ENCODE measurements at regions not wholly inside any gene's neighbourhood (a gene's known extent, or its start where the extent isn't known, plus 50 kb on each side); places are given as distances from the start of the nearest gene placed in this dataset.

- TF ChIP-seq, protein P1, sequence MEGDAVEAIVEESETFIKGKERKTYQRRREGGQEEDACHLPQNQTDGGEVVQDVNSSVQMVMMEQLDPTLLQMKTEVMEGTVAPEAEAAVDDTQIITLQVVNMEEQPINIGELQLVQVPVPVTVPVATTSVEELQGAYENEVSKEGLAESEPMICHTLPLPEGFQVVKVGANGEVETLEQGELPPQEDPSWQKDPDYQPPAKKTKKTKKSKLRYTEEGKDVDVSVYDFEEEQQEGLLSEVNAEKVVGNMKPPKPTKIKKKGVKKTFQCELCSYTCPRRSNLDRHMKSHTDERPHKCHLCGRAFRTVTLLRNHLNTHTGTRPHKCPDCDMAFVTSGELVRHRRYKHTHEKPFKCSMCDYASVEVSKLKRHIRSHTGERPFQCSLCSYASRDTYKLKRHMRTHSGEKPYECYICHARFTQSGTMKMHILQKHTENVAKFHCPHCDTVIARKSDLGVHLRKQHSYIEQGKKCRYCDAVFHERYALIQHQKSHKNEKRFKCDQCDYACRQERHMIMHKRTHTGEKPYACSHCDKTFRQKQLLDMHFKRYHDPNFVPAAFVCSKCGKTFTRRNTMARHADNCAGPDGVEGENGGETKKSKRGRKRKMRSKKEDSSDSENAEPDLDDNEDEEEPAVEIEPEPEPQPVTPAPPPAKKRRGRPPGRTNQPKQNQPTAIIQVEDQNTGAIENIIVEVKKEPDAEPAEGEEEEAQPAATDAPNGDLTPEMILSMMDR (IDR thresholded peaks at IDR 0.05), result no peak
- no peak for TF ChIP-seq POLR2AphosphoS5 (IDR thresholded peaks at IDR 0.05)
Observed at GRCh38 chr6:43909474-43910148, 139.6 kb downstream of the VEGFA start.

All from prostate gland (tissue), 2 donors.